Activated CD8-positive, alpha-beta memory T cell treated with anti-CD3 and anti-CD28 coated beads, Interleukin-2, amount 50 U/mL, for 48 hours (primary cell): ENCODE measurements at regions not wholly inside any gene's neighbourhood (a gene's known extent, or its start where the extent isn't known, plus 50 kb on each side); places are given as distances from the start of the nearest gene placed in this dataset.

Source experiments
- DNase-seq: peaks from one replicate; pipeline ENCODE4 v3.0.0-alpha.2; 2020

- DNase-seq, result no peak
Measured at GRCh38 chr4:81650606-81651242, 179.0 kb upstream of the RASGEF1B start.

- no peak for DNase-seq
Measured at GRCh38 chr4:81648576-81649275, 177.0 kb upstream of the RASGEF1B start.

- DNase-seq, result no peak
Measured at GRCh38 chr4:81647388-81647787, 175.7 kb upstream of the RASGEF1B start.

GRCh38 chr4:81642543-81642942 is 170.8 kb upstream of the RASGEF1B start:
- no peak for DNase-seq

GRCh38 chr4:81639248-81639647 is 167.5 kb upstream of the RASGEF1B start:
- no peak for DNase-seq

GRCh38 chr4:81638698-81639097 is 167.0 kb upstream of the RASGEF1B start:
- no peak for DNase-seq

- no peak for DNase-seq
Measured at GRCh38 chr4:81635739-81636138, 164.0 kb upstream of the RASGEF1B start.

GRCh38 chr4:81634766-81635549 is 163.3 kb upstream of the RASGEF1B start:
- DNase-seq, result no peak

- no peak for DNase-seq
Measured at GRCh38 chr4:81634165-81634564, 162.5 kb upstream of the RASGEF1B start.

- DNase-seq, result no peak
Measured at GRCh38 chr4:81632581-81633299, 161.0 kb upstream of the RASGEF1B start.

- DNase-seq, result no peak
Measured at GRCh38 chr4:81631958-81632441, 160.3 kb upstream of the RASGEF1B start.

- no peak for DNase-seq
Measured at GRCh38 chr4:81629366-81629765, 157.7 kb upstream of the RASGEF1B start.

- DNase-seq, result no peak
Measured at GRCh38 chr4:81628489-81628888, 156.8 kb upstream of the RASGEF1B start.

- no peak for DNase-seq
Measured at GRCh38 chr4:81627590-81627989, 155.9 kb upstream of the RASGEF1B start.

GRCh38 chr4:81626851-81627250 is 155.1 kb upstream of the RASGEF1B start:
- DNase-seq, result no peak

GRCh38 chr4:81625422-81626417 is 154.0 kb upstream of the RASGEF1B start:
- DNase-seq, result no peak

- DNase-seq, result no peak
Measured at GRCh38 chr4:81623434-81623833, 151.7 kb upstream of the RASGEF1B start.

GRCh38 chr4:81622474-81623184 is 150.9 kb upstream of the RASGEF1B start:
- no peak for DNase-seq

- DNase-seq, result no peak
Measured at GRCh38 chr4:81622028-81622427, 150.3 kb upstream of the RASGEF1B start.

GRCh38 chr4:81621490-81621889 is 149.8 kb upstream of the RASGEF1B start:
- DNase-seq, result no peak

- no peak for DNase-seq
Measured at GRCh38 chr4:81620442-81620841, 148.7 kb upstream of the RASGEF1B start.
